RKO (cell line): ENCODE measurements at regions not wholly inside any gene's neighbourhood (a gene's known extent, or its start where the extent isn't known, plus 50 kb on each side); places are given as distances from the start of the nearest gene placed in this dataset.

ENCODE experiments used
- DNase-seq: peaks from one replicate; pipeline ENCODE4 v3.0.0-alpha.2; 2016; ENCODE audit warnings: low spot score

- peak; percentile 83 for DNase-seq
Observed at GRCh38 chr18:75489493-75490190, 62.1 kb upstream of the SMIM21 start.

GRCh38 chr18:75483662-75484061 is 56.2 kb upstream of the SMIM21 start:
- DNase-seq = no peak

- no peak for DNase-seq
Observed at GRCh38 chr18:75482880-75483279, 55.4 kb upstream of the SMIM21 start.

- DNase-seq = no peak
Observed at GRCh38 chr18:75480487-75480886, 53.0 kb upstream of the SMIM21 start.

- peak; percentile 67 for DNase-seq
Observed at GRCh38 chr18:75478996-75479880, 51.7 kb upstream of the SMIM21 start.

- no peak for DNase-seq
Observed at GRCh38 chr18:75477900-75478299, 50.4 kb upstream of the SMIM21 start.
